ENCODE measurements at regions not wholly inside any gene's neighbourhood (a gene's known extent, or its start where the extent isn't known, plus 50 kb on each side); places are given as distances from the start of the nearest gene placed in this dataset.

DNA sequence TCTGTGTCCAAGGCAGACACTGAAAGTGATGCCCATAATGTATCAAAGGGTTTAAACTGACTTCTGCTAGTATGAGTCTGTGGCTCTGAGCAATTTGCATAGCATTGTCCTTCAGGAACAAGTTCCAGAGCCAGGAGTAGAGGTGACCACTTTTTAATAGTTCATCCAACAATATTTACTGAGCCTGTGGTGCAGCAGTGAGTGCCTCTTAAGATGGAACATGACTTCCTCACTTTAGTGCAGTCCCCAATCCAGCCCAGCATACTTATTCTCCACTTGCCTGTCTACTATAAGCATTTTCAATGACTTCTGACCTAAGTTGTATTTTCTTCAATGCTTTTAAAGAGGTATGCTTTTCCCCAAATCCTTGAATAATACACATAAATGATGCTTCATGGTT lies 611.3 kb downstream of the MED13L start:
- no peaks in the 10 kb centered on the region for H3K9me3 Mint-ChIP-seq
- no peak overlapping the region for H3K27ac Mint-ChIP-seq
- H3K36me3 Mint-ChIP-seq (ENCODE audit: low read depth): no peaks in the 10 kb centered on the region
- ChIA-PET POLR2A (no interaction called here), CTCF (no interaction called here)
- DNase-seq: no peak
- intact Hi-C loops (cut with micrococcal nuclease): no loop called here
- H3K27me3 Mint-ChIP-seq: peaks cover 5% of the 10 kb centered on the region
- ATAC-seq: no peak
- no peak overlapping the region for H3K4me3 Mint-ChIP-seq
- TF ChIP-seq, protein P1, sequence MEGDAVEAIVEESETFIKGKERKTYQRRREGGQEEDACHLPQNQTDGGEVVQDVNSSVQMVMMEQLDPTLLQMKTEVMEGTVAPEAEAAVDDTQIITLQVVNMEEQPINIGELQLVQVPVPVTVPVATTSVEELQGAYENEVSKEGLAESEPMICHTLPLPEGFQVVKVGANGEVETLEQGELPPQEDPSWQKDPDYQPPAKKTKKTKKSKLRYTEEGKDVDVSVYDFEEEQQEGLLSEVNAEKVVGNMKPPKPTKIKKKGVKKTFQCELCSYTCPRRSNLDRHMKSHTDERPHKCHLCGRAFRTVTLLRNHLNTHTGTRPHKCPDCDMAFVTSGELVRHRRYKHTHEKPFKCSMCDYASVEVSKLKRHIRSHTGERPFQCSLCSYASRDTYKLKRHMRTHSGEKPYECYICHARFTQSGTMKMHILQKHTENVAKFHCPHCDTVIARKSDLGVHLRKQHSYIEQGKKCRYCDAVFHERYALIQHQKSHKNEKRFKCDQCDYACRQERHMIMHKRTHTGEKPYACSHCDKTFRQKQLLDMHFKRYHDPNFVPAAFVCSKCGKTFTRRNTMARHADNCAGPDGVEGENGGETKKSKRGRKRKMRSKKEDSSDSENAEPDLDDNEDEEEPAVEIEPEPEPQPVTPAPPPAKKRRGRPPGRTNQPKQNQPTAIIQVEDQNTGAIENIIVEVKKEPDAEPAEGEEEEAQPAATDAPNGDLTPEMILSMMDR (IDR thresholded peaks at IDR 0.05): no peak
- H3K4me1 Mint-ChIP-seq (ENCODE audit: low read depth): no peaks in the 10 kb centered on the region

GRCh38 chr12:115661112-115661511 lies 616.4 kb downstream of the MED13L start:
- no peak for DNase-seq
- H3K9me3 Mint-ChIP-seq: no peaks in the 10 kb centered on the region
- no peak for ATAC-seq
- no peak overlapping the region for H3K27ac Mint-ChIP-seq
- TF ChIP-seq, protein P1 (IDR thresholded peaks at IDR 0.05): no peak
- H3K36me3 Mint-ChIP-seq (ENCODE audit: low read depth): no peaks in the 10 kb centered on the region
- intact Hi-C loops (cut with micrococcal nuclease): no loop called here
- ChIA-PET CTCF (no interaction called here), POLR2A (no interaction called here)
- H3K27me3 Mint-ChIP-seq: peaks cover 15% of the 10 kb centered on the region
- no peaks in the 10 kb centered on the region for H3K4me1 Mint-ChIP-seq (ENCODE audit: low read depth)
- H3K4me3 Mint-ChIP-seq: no peak overlapping the region

DNA sequence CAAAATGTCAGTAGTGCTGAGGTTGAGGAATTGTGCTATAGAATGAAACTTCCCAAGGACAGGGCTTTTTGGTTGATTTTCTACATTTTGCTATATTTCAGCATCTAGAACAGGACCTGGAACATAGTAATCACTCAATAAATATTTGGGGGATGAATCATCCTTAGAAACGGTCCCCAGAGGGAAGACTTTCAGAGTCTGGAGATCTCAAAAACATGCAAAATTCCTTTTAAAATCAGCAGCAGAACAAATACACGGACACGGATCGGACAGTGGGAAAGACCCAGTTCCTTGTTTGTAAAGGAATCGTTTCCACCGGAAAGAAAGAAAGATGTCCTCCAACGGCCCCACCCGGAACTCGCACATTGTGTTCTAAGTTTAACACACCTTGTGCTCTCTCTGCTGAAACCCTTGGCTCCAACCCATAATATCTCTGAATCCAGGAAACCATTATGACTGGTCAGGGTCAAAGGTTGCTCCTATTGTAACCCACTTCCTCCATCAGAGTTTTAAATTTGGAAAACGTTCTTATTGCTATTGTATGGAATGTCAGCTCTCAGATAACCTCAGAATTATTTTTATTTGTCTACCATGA lies 617.2 kb downstream of the MED13L start:
- H3K4me3 Mint-ChIP-seq: no peak overlapping the region
- H3K9me3 Mint-ChIP-seq: no peaks in the 10 kb centered on the region
- CTCF ChIA-PET: no interaction called here
- POLR2A ChIA-PET: no interaction called here
- ATAC-seq (no peak), DNase-seq (no peak)
- intact Hi-C loops (cut with micrococcal nuclease): no loop called here
- H3K4me1 Mint-ChIP-seq (ENCODE audit: low read depth): no peaks in the 10 kb centered on the region
- H3K36me3 Mint-ChIP-seq (ENCODE audit: low read depth): no peaks in the 10 kb centered on the region
- TF ChIP-seq, protein P1 (IDR thresholded peaks at IDR 0.05): no peak
- peaks cover 15% of the 10 kb centered on the region for H3K27me3 Mint-ChIP-seq
- H3K27ac Mint-ChIP-seq: no peak overlapping the region

DNA sequence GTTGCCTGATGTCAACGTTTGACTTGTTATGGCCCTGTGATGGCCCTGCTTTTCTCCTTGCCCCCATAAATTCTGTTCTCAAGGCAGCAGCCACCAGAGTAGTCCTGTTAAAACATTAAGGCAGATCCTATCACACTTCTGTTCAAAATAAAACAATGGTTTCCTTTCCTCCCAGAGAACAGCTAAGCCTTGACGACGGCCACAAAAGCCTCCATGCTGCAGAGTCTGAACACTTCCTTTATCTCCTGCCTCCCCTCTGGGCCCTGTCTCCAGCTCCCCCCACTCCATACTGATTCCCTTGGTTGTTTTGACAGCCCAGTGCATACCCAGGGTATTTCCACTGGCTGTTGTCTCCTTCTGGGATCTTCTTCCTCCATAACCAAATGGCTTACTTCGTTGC lies 618.1 kb downstream of the MED13L start:
- Mint-ChIP-seq H3K4me1 (ENCODE audit: low read depth) (no peaks in the 10 kb centered on the region), H3K27me3 (peaks cover 15% of the 10 kb centered on the region), H3K27ac (no peak overlapping the region), H3K4me3 (no peak overlapping the region), H3K36me3 (ENCODE audit: low read depth) (no peaks in the 10 kb centered on the region), H3K9me3 (no peaks in the 10 kb centered on the region)
- ATAC-seq: no peak
- no peak for DNase-seq
- ChIA-PET POLR2A (no interaction called here), CTCF (no interaction called here)
- TF ChIP-seq, protein P1 (IDR thresholded peaks at IDR 0.05): no peak
- intact Hi-C loops (cut with micrococcal nuclease): no loop called here

DNA sequence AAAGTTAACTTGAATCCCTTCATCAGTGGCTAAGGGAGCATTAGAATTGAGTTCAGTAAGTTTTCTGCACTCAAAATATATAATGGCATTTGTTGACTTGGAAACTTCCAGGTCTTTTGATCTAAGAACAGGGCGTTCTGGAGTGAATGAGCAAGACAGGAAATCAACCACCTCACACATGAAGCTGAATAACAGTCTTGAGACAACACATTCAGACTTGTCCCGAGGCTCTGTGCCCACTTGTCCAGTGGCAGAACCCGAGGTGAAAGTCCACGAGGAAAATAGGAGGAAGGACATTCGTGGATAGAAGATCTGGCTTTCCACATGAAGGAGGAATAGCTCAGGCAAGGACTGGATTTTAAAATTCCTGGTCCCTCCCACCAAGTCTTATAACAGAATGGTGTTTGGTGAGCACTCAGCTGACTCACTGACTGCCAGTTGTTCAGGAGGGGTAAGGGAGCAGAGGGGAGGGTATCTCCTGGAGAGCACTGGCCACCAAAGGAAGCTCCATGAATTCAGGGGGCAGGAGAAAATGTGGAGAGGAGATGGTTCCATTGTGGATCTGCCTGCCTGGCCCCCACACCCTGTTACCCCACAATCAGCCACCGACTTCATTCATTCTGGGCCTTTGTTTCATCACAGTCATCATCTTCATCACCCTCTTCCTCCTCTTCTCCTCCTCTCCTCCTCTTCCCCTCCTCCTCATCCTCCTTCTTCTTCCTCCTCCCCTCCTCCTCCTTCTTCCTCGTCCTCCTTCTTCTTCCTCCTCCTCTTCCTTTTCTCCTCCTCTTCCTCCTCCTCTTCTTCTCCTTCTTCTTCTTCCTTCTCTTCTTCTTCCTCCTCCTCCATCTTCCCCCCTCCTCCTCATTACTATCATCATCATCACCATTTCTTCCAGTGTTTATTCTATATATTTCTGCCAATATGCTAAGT lies 620.1 kb downstream of the MED13L start:
- POLR2A ChIA-PET: no interaction called here
- Mint-ChIP-seq H3K27me3 (peaks cover 14% of the 10 kb centered on the region), H3K4me3 (no peak overlapping the region), H3K36me3 (ENCODE audit: low read depth) (no peaks in the 10 kb centered on the region), H3K4me1 (ENCODE audit: low read depth) (no peaks in the 10 kb centered on the region), H3K9me3 (no peaks in the 10 kb centered on the region), H3K27ac (no peak overlapping the region)
- CTCF ChIA-PET: no interaction called here
- TF ChIP-seq, protein P1 (IDR thresholded peaks at IDR 0.05): no peak
- intact Hi-C loops (cut with micrococcal nuclease): no loop called here
- no peak for DNase-seq
- ATAC-seq: no peak

Data from activated CD8-positive, alpha-beta T cell treated with anti-CD3 and anti-CD28 coated beads for 36 hours (primary cell).